ENCODE measurements at regions not wholly inside any gene's neighbourhood (a gene's known extent, or its start where the extent isn't known, plus 50 kb on each side); places are given as distances from the start of the nearest gene placed in this dataset.

DNA sequence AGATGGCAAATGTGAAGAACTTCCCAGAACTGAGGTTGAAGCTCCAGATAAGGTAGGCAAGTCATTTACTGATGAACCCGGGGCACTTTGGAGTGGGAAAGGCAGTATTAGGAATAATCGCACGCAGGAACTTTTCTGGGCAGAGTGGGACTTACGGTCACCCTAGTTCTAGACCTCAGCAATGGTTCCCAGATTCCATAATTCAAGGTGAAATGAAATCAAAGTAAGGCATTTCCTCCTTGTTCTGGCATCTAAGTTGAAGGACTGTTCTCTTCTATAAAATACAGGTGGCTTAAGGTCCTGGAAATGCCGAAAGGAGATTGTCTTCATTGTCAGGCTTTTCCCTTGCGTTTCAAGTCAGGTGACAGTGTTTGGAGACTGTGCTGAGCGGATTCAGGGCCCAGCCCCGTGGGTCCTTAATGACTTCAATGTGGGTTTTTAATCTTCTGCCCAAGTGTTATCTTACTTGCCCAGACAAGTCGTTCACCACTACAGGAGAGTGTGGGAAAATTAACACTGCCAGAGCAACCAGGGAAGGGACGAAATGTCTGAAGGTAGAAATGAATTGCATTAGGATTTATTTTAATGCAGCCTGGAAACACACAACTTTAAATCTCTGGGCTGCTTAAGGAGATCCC, 52.1 kb upstream of the STOX2 start:
- DNase-seq (ENCODE audit: low read depth), result no peak

DNA sequence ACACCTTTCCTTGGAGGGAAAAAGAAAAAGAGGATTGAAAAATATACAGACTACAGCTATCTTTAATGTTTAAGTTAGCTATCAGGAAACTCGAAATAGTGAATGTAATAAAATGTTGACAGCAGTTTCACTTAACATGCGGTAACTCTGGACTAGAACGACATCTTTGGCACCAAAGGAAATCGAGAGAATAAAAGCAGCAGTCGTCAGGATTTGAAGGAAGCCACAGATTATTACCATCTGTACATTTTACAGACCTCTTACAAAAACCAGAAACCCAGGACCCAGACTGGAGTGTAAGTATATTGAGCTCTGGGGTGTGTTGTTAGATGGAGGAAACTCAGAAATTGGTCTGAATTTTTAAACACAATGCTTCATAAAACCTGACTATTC, 51.6 kb upstream of the STOX2 start:
- no peak for DNase-seq (ENCODE audit: low read depth)

Data from stimulated activated CD8-positive, alpha-beta memory T cell treated with anti-CD3 and anti-CD28 coated beads, Interleukin-15, amount 100 ng/mL, for 1 hour (primary cell).